ENCODE measurements at regions not wholly inside any gene's neighbourhood (a gene's known extent, or its start where the extent isn't known, plus 50 kb on each side); places are given as distances from the start of the nearest gene placed in this dataset.

- Histone ChIP-seq H3K36me3 (no peaks in the 10 kb centered on the region), H3K27me3 (no peaks in the 10 kb centered on the region), H3K9me3 (no peaks in the 10 kb centered on the region), H3K4me3 (no peak overlapping the region)
- DNase-seq, result no peak
Observed at GRCh38 chr3:56921573-56922453, 120.1 kb upstream of the ARHGEF3 start.

DNA sequence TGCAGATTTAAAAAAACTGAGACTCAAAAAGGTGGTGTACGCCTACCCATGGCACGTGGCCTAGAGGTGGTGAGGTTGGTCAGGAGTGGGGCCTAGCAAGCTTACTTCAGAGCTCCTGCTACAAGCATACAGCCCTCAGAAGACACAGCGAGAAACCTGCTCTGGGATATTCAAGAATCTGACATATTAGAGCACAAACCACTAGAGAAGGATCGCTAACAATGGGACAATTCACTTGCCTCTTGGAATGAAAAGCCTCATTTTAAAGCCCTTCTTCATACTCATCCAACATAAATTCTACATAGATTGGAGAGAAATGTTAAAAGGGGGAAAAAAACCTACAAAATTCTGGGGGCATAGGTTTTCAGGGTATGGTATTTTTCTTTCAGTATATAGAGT lies 118.0 kb upstream of the ARHGEF3 start:
- no peaks in the 10 kb centered on the region for H3K27me3 ChIP-seq
- no peak for DNase-seq
- no peak overlapping the region for H3K4me3 ChIP-seq
- no peaks in the 10 kb centered on the region for H3K36me3 ChIP-seq
- H3K9me3 ChIP-seq, result no peaks in the 10 kb centered on the region

GRCh38 chr3:56919137-56919796 lies 117.5 kb upstream of the ARHGEF3 start:
- Histone ChIP-seq H3K9me3 (no peaks in the 10 kb centered on the region), H3K4me3 (no peak overlapping the region), H3K36me3 (no peaks in the 10 kb centered on the region), H3K27me3 (no peaks in the 10 kb centered on the region)
- DNase-seq, result no peak

- Histone ChIP-seq H3K36me3 (no peaks in the 10 kb centered on the region), H3K4me3 (no peak overlapping the region), H3K27me3 (no peaks in the 10 kb centered on the region), H3K9me3 (no peaks in the 10 kb centered on the region)
- no peak for DNase-seq
Observed at GRCh38 chr3:56918111-56918568, 116.4 kb upstream of the ARHGEF3 start.

- DNase-seq, result no peak
- no peaks in the 10 kb centered on the region for H3K27me3 ChIP-seq
- H3K9me3 ChIP-seq, result no peaks in the 10 kb centered on the region
- no peaks in the 10 kb centered on the region for H3K36me3 ChIP-seq
- no peak overlapping the region for H3K4me3 ChIP-seq
Observed at GRCh38 chr3:56917361-56918110, 115.8 kb upstream of the ARHGEF3 start.

DNA sequence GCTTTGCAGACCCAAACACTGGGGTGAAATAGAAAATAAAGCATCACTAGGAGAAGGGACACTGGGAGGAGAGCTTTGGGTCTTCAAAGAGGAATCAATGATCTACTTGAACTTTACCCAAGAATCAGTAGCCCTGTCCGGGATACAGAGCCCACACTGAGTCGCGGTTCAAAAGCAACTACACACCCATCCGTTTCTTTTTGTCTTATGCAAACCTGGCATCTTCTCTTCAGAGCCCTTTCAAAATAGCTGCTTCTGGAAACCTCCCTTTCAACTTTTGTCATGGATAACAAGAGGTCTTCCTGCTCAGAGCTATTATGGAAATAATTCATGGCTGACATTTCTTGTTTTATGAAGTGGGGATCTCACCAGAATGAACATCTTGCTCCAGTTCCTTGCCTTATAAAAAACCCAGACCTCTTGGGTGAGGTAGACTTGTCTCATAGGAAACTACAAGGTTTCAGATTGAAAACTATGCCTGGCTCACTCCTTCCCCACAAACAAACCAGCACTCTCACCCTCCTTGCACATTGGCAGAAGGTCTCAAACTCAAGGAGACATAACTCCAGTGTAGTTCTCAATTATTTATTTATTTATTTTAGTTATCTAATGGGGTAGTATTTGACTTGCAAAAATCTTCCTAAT lies 115.1 kb upstream of the ARHGEF3 start:
- DNase-seq, result no peak
- H3K36me3 ChIP-seq, result no peaks in the 10 kb centered on the region
- H3K9me3 ChIP-seq, result no peaks in the 10 kb centered on the region
- no peaks in the 10 kb centered on the region for H3K27me3 ChIP-seq
- no peak overlapping the region for H3K4me3 ChIP-seq

DNA sequence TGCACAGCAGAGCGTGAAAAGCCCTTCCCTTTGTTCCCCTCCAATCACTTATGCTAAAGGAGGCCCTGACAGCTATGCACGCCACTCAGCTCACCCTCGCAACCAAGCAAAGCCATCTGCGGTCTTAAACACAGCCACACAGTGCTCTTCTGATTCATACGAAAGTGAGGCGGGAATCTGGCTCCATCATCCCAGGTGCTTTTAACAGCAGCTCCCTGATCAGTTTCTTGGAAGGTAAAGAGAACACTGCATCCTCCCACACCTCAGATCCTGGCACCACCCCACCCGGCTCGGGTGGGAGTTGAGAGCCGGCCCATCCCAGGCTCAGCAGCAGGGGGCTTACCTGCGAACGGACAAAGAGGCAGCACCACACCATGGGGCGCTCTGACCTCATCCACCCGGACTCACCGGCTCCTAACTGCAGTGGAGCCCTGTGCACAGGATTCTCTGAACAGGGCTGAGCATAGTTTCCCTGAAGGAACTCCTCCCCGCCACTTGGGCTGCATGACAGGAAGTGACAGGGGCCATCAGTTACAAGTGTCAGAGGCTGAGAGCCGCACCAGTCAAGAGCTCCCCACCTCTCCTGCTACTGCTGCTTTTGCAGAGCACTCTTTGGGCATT lies 114.3 kb upstream of the ARHGEF3 start:
- Histone ChIP-seq H3K27me3 (no peaks in the 10 kb centered on the region), H3K36me3 (no peaks in the 10 kb centered on the region), H3K9me3 (no peaks in the 10 kb centered on the region), H3K4me3 (no peak overlapping the region)
- DNase-seq, result no peak

- no peak for DNase-seq
- Histone ChIP-seq H3K9me3 (no peaks in the 10 kb centered on the region), H3K27me3 (no peaks in the 10 kb centered on the region), H3K36me3 (no peaks in the 10 kb centered on the region), H3K4me3 (no peak overlapping the region)
Observed at GRCh38 chr3:56914646-56915045, 112.9 kb upstream of the ARHGEF3 start.

DNA sequence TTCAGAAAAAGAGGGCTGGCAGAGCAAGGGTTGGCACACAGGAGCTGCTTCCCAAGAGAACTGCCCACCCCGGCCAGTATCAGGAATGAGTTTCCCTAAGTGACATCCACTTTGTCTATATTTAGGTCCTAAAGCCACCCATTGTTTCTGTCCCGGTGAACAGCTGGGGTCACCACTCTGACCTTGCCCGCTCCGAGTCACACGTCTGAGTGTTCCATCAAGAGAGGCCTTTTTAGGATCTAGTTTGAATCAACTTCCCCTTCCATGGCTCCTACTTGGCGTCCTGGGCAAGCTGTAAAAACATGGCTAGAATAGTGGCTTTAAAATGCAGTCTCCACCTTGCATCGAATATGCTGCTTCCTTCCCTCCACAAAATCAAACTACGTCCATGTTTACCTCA lies 109.6 kb upstream of the ARHGEF3 start:
- Histone ChIP-seq H3K9me3 (no peaks in the 10 kb centered on the region), H3K27me3 (no peaks in the 10 kb centered on the region), H3K4me3 (no peak overlapping the region), H3K36me3 (no peaks in the 10 kb centered on the region)
- DNase-seq, result no peak

GRCh38 chr3:56909349-56909748 lies 107.6 kb upstream of the ARHGEF3 start:
- no peak for DNase-seq
- Histone ChIP-seq H3K9me3 (no peaks in the 10 kb centered on the region), H3K4me3 (no peak overlapping the region), H3K27me3 (no peaks in the 10 kb centered on the region), H3K36me3 (no peaks in the 10 kb centered on the region)

- no peaks in the 10 kb centered on the region for H3K36me3 ChIP-seq
- DNase-seq, result no peak
- no peaks in the 10 kb centered on the region for H3K27me3 ChIP-seq
- no peak overlapping the region for H3K4me3 ChIP-seq
- no peaks in the 10 kb centered on the region for H3K9me3 ChIP-seq
Observed at GRCh38 chr3:56908004-56908403, 106.3 kb upstream of the ARHGEF3 start.

- Histone ChIP-seq H3K9me3 (no peaks in the 10 kb centered on the region), H3K36me3 (no peaks in the 10 kb centered on the region), H3K4me3 (no peak overlapping the region), H3K27me3 (no peaks in the 10 kb centered on the region)
- no peak for DNase-seq
Observed at GRCh38 chr3:56904552-56905215, 102.9 kb upstream of the ARHGEF3 start.

DNA sequence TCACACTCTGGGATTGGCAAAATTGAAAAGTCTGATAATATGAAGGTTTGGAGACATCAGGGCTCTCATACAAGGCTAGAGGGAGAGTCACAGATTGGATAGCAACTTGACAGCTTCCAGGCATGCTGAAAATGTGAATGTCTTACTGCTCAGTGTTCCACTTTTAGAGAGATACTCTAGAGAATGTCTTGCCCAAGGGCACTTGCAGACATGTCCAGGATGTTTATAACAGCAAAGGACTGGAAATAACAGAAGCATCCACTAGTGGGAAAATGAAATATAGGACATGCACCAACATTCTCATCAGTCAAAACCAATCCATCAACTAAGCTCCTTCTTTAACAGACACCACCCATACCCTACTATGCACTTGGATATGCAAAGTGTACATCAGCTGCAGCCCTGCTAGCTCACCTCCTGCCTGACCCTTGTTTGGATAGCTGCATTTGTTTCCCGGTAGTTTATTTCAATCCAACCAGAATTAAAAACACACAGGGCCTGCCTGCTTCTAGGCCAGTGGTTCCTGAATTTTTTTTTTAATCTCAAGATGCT lies 101.6 kb upstream of the ARHGEF3 start:
- no peaks in the 10 kb centered on the region for H3K27me3 ChIP-seq
- no peaks in the 10 kb centered on the region for H3K36me3 ChIP-seq
- H3K4me3 ChIP-seq, result no peak overlapping the region
- no peaks in the 10 kb centered on the region for H3K9me3 ChIP-seq
- DNase-seq, result no peak

DNA sequence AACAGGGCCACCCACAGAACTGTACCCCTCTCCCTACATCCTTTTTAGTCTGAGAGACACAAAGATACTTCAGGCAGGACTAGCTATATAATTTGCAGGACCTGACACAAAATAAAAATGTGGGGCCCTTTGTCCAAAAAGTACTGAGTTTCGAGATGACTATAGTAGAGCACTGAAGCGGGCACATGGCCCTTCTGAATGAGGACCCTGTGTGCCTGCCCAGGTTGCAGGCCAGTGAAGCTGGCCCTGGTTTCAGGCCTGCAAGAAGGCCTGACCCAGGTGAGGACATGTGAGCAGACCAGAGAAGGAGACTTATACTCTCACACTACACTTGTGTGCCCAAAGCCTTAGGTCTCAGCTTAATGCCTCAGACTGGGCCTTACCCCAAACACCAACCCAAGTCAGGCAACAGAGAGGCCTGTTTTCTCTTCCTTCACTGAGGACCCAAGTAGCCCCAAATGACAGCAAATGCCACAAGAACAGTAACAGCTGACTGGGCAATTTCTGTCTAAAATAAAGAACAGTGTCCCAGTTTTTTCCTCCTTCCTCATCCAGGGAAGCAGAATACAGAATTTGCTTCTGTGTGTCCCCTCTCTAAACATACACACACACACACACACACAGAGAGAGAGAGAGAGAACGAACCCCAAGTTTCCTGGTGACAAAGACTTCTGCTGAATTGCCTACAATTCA lies 100.9 kb upstream of the ARHGEF3 start:
- H3K27me3 ChIP-seq, result no peaks in the 10 kb centered on the region
- DNase-seq, result no peak
- H3K36me3 ChIP-seq, result no peaks in the 10 kb centered on the region
- no peaks in the 10 kb centered on the region for H3K9me3 ChIP-seq
- no peak overlapping the region for H3K4me3 ChIP-seq

DNA sequence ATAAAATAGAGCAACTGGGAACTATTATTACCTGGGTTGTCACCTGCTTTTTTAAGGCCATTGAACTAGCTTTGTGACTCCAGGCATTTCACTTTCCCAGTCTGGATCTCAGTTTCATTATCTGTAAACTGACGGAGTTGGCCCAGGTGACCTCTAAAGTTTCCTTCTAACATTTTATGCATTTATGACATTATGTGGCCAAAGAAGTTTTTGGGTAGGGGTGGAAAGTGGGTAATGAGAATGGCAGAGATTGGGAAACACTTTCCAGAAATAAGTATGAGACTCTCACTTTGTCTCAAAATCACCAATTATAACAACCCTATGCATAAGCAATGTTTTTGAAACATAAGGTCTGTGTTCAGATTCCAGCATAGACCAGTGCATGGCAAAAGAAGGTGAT lies 99.1 kb upstream of the ARHGEF3 start:
- no peak for DNase-seq
- Histone ChIP-seq H3K27me3 (no peaks in the 10 kb centered on the region), H3K4me3 (no peak overlapping the region), H3K9me3 (no peaks in the 10 kb centered on the region), H3K36me3 (no peaks in the 10 kb centered on the region)

Data from MG63 (cell line).